H9 (cell line): ENCODE measurements at regions not wholly inside any gene's neighbourhood (a gene's known extent, or its start where the extent isn't known, plus 50 kb on each side); places are given as distances from the start of the nearest gene placed in this dataset.

Experiments
- DNase-seq: peaks from one replicate; pipeline ENCODE4 v3.0.0-alpha.2; 2017
- H2AFZ ChIP-seq: one replicate; pipeline ENCODE4 v1.6.1; 2013; ENCODE audit warnings: mild to moderate bottlenecking, low read length, control low read depth, moderate library complexity
- H2AK5ac ChIP-seq: 2 replicates; pipeline ENCODE4 v1.6.1; 2013; ENCODE audit warnings: low read length, control low read depth, mixed read lengths; ENCODE audit not compliant: insufficient read length
- H2BK120ac ChIP-seq: one replicate; pipeline ENCODE4 v1.6.1; 2013; ENCODE audit warnings: low read depth, mild to moderate bottlenecking, low read length, control low read depth, inconsistent platforms; ENCODE audit not compliant: poor library complexity, severe bottlenecking
- H2BK12ac ChIP-seq: 2 replicates; pipeline ENCODE4 v1.6.1; 2013; ENCODE audit warnings: low read length, control low read depth, mixed read lengths, low read depth; ENCODE audit not compliant: insufficient read length
- H2BK15ac ChIP-seq: 2 replicates; pipeline ENCODE4 v1.6.1; 2013; ENCODE audit warnings: low read depth, low read length, control low read depth
- H2BK20ac ChIP-seq: one replicate; pipeline ENCODE4 v1.6.1; 2013; ENCODE audit warnings: low read depth, mild to moderate bottlenecking, low read length, control low read depth, inconsistent platforms; ENCODE audit not compliant: poor library complexity, severe bottlenecking
- H2BK5ac ChIP-seq: 2 replicates; pipeline ENCODE4 v1.6.1; 2013; ENCODE audit warnings: low read length, control low read depth, mixed read lengths; ENCODE audit not compliant: insufficient read length
- H3K14ac ChIP-seq: 2 replicates; pipeline ENCODE4 v1.6.1; 2013; ENCODE audit warnings: low read length, control low read depth; ENCODE audit not compliant: insufficient read depth
- H3K18ac ChIP-seq: 2 replicates; pipeline ENCODE4 v1.6.1; 2013; ENCODE audit warnings: low read depth, mild to moderate bottlenecking, mixed read lengths, low read length, control low read depth; ENCODE audit not compliant: insufficient read length
- H3K23ac ChIP-seq: 2 replicates; pipeline ENCODE4 v1.6.1; 2013; ENCODE audit warnings: low read length, control low read depth, mixed read lengths, low read depth; ENCODE audit not compliant: insufficient read length
- H3K23me2 ChIP-seq: 2 replicates; pipeline ENCODE4 v1.6.1; 2013; ENCODE audit warnings: low read depth, mild to moderate bottlenecking, mixed read lengths, low read length, control low read depth; ENCODE audit not compliant: insufficient read length, poor library complexity, severe bottlenecking
- H3K27ac ChIP-seq: 2 replicates; pipeline ENCODE4 v1.5.1; 2013; ENCODE audit warnings: low read length, control low read depth, mixed read lengths, low read depth; ENCODE audit not compliant: insufficient read length
- H3K27me3 ChIP-seq: 2 replicates; pipeline ENCODE4 v1.6.1; 2013; ENCODE audit warnings: low read length, control low read depth, inconsistent platforms; ENCODE audit not compliant: insufficient read depth
- H3K4ac ChIP-seq: 2 replicates; pipeline ENCODE4 v1.6.1; 2013; ENCODE audit warnings: low read depth, mild to moderate bottlenecking, control low read depth, inconsistent platforms, low read length, moderate library complexity
- H3K4me1 ChIP-seq: 2 replicates; pipeline ENCODE4 v1.6.1; 2013; ENCODE audit warnings: low read length, control low read depth, inconsistent platforms; ENCODE audit not compliant: insufficient read depth
- H3K4me2 ChIP-seq: 2 replicates; pipeline ENCODE4 v1.6.1; 2013; ENCODE audit warnings: low read length, control low read depth, mixed read lengths; ENCODE audit not compliant: insufficient read length, insufficient read depth
- H3K56ac ChIP-seq: 2 replicates; pipeline ENCODE4 v1.6.1; 2013; ENCODE audit warnings: low read depth, mild to moderate bottlenecking, mixed read lengths, low read length, control low read depth; ENCODE audit not compliant: insufficient read length
- H3K79me1 ChIP-seq: 2 replicates; pipeline ENCODE4 v1.6.1; 2013; ENCODE audit warnings: low read depth, mild to moderate bottlenecking, moderate library complexity, low read length, control low read depth, inconsistent platforms; ENCODE audit not compliant: insufficient read depth, poor library complexity, severe bottlenecking
- H3K79me2 ChIP-seq: 2 replicates; pipeline ENCODE4 v1.6.1; 2013; ENCODE audit warnings: low read length, control low read depth, inconsistent platforms; ENCODE audit not compliant: insufficient read depth
- H3K9ac ChIP-seq: 2 replicates; pipeline ENCODE4 v1.6.1; 2013; ENCODE audit warnings: low read length, control low read depth, mixed read lengths; ENCODE audit not compliant: insufficient read length; ENCODE audit errors: extremely low read depth
- H3K9me3 ChIP-seq: one replicate; pipeline ENCODE4 v1.6.1; 2013; ENCODE audit warnings: low read depth, low read length, inconsistent platforms; ENCODE audit not compliant: control insufficient read depth
- H3T11ph ChIP-seq: one replicate; pipeline ENCODE4 v1.6.1; 2013; ENCODE audit warnings: mild to moderate bottlenecking, low read length, control low read depth, inconsistent platforms
- H4K20me1 ChIP-seq: one replicate; pipeline ENCODE4 v1.6.1; 2013; ENCODE audit not compliant: control insufficient read depth, insufficient read length, insufficient read depth
- H4K5ac ChIP-seq: 2 replicates; pipeline ENCODE4 v1.6.1; 2013; ENCODE audit warnings: low read depth, mild to moderate bottlenecking, mixed read lengths, low read length, control low read depth; ENCODE audit not compliant: insufficient read length
- H4K8ac ChIP-seq: replicated peaks from 2 replicates; pipeline ENCODE4 v1.6.1; 2013; ENCODE audit warnings: low read length, control low read depth, mixed read lengths, low read depth; ENCODE audit not compliant: insufficient read length
- H4K91ac ChIP-seq: 2 replicates; pipeline ENCODE4 v1.6.1; 2013; ENCODE audit warnings: low read depth, mild to moderate bottlenecking, moderate library complexity, mixed read lengths, low read length, control low read depth; ENCODE audit not compliant: insufficient read length
- H3K27ac Mint-ChIP-seq, 3 experiments: 2 replicates in 2 of 3; 3 replicates in 1 of 3; pipeline ENCODE4 v1.8.0; 2020 to 2021; ENCODE audit warnings: mixed read lengths in 3 of 3, mild to moderate bottlenecking in 1 of 3, moderate library complexity in 1 of 3
- H3K27me3 Mint-ChIP-seq: 2 replicates; pipeline ENCODE4 v1.8.0; 2021; ENCODE audit warnings: low read depth, mild to moderate bottlenecking, moderate library complexity, mixed read lengths
- H3K36me3 Mint-ChIP-seq, 3 experiments: 2 replicates in 2 of 3; 3 replicates in 1 of 3; pipeline ENCODE4 v1.8.0; 2020 to 2021; ENCODE audit warnings: low read depth in 3 of 3, mixed read lengths in 3 of 3; ENCODE audit not compliant: insufficient read depth in 1 of 3
- H3K4me1 Mint-ChIP-seq, 2 experiments: 2 replicates each; pipeline ENCODE4 v1.8.0; 2020; ENCODE audit warnings: mixed read lengths in 2 of 2
- H3K4me3 Mint-ChIP-seq, 2 experiments: 2 replicates in 1 of 2; 3 replicates in 1 of 2; pipeline ENCODE4 v1.8.0; 2020 to 2021; ENCODE audit warnings: mild to moderate bottlenecking in 2 of 2, mixed read lengths in 2 of 2, moderate library complexity in 1 of 2
- H3K9me3 Mint-ChIP-seq, 2 experiments: 2 replicates in 1 of 2; 3 replicates in 1 of 2; pipeline ENCODE4 v1.8.0; 2020; ENCODE audit warnings: mild to moderate bottlenecking in 2 of 2, mixed read lengths in 2 of 2, moderate library complexity in 1 of 2
- CTCF ChIP-seq: fragments of 200-600 bp; sonication (generic); conservative IDR thresholded peaks from 3 replicates; pipeline ENCODE4 v1.8.0; 2021; ENCODE audit warnings: antibody characterized with exemption, mild to moderate bottlenecking
- WGBS: extraction: QIAGEN DNeasy Blood & Tissue Kit; methylation state at CpG from one replicate; pipeline ENCODE4 v1.1.7; 2013; ENCODE audit warnings: missing lambda C conversion rate, low lambda C conversion rate, mixed read lengths; ENCODE audit not compliant: insufficient read length; ENCODE audit errors: extremely low coverage; 5-methylcytosine and 5-hydroxymethylcytosine counted together

- no peak for DNase-seq
- H3K4me1 ChIP-seq: no peaks in the 10 kb centered on the region; the same call in 1 of the 2 replicates
- H4K91ac ChIP-seq: no peak overlapping the region
- H3K9me3 ChIP-seq: no peaks in the 10 kb centered on the region
- H2BK20ac ChIP-seq: no peak overlapping the region
- no peak overlapping the region for H3K27ac Mint-ChIP-seq
- H2BK12ac ChIP-seq: no peak overlapping the region
- no peak overlapping the region for H3T11ph ChIP-seq
- peaks cover 5 to 6% of the 10 kb centered on the region in 2 experiments for H3K4me1 Mint-ChIP-seq
- H3K23me2 ChIP-seq: no peaks in the 10 kb centered on the region
- no peaks in the 10 kb centered on the region for H3K36me3 Mint-ChIP-seq
- no peaks in the 10 kb centered on the region for H3K79me1 ChIP-seq
- H2AFZ ChIP-seq: no peak overlapping the region
- H3K4me3 Mint-ChIP-seq: no peak overlapping the region
- no peak overlapping the region for H2BK15ac ChIP-seq
- H3K9me3 Mint-ChIP-seq: no peaks in the 10 kb centered on the region
- no peak overlapping the region for H3K18ac ChIP-seq
- H3K4me2 ChIP-seq: no peak overlapping the region
- H4K20me1 ChIP-seq: no peaks in the 10 kb centered on the region
- WGBS: no CpG with 5 or more reads among the region's 3 CpGs
- H3K56ac ChIP-seq: no peak overlapping the region
- no peaks in the 10 kb centered on the region for H3K79me2 ChIP-seq
- no peak overlapping the region for H3K14ac ChIP-seq
- no peak overlapping the region for H3K23ac ChIP-seq
- no peak overlapping the region for H3K4ac ChIP-seq
- peaks cover 19% of the 10 kb centered on the region for H3K27me3 Mint-ChIP-seq
- no peak overlapping the region for H4K5ac ChIP-seq
- H3K9ac ChIP-seq: no peak overlapping the region
- H2BK5ac ChIP-seq: no peak overlapping the region
- no peak overlapping the region for H2AK5ac ChIP-seq
- H4K8ac ChIP-seq: no peak overlapping the region
- no peak overlapping the region for H2BK120ac ChIP-seq
- TF ChIP-seq CTCF: no peak
- no peaks in the 10 kb centered on the region for H3K27me3 ChIP-seq
- H3K27ac ChIP-seq: no peak overlapping the region
Measured at GRCh38 chr10:113386005-113386404, 166.8 kb upstream of the HABP2 start.
